HuH-7.5 (cell line): ENCODE measurements at regions not wholly inside any gene's neighbourhood (a gene's known extent, or its start where the extent isn't known, plus 50 kb on each side); places are given as distances from the start of the nearest gene placed in this dataset.

Experiments
- DNase-seq: peaks from one replicate; pipeline ENCODE4 v3.0.0; 2011; ENCODE audit warnings: low spot score

DNA sequence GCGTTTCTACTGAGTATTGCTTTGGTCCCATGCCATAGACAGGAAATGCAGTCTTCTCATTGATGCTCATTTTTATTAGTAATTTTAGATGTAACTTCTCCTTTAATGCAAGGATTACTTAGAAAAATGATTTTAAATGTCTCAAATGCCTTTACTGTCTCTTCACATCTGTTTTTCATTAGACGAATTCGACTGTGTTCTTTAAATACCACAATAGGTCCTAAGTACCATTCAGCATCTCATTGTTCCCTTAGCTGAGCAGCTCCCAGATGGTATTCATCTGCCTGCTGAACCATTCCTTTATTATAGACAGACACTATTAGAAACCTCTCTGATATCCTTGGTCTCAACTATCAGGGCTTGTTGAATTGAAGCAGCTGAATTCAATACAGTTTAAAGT lies 113.6 kb downstream of the LSMEM1 start:
- DNase-seq, result no peak

DNA sequence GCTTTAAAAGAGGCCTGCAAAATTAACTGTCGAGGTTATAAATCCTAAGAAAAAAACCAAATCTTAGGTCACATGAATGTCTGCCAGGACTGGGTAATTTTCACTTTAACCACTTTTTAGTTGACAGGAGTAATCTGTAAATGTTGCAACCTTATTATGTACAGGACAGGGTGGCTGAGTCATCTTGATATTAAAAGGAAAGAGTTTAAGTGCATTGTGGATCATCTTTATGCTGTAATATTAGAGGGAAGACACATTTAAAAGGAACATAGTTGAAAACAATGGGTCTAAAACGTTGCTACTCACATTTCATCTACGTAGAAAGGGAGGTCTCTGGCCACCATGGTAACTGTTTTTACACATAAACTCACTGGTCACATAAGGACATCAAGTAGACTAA lies 115.5 kb downstream of the LSMEM1 start:
- DNase-seq, result no peak

DNA sequence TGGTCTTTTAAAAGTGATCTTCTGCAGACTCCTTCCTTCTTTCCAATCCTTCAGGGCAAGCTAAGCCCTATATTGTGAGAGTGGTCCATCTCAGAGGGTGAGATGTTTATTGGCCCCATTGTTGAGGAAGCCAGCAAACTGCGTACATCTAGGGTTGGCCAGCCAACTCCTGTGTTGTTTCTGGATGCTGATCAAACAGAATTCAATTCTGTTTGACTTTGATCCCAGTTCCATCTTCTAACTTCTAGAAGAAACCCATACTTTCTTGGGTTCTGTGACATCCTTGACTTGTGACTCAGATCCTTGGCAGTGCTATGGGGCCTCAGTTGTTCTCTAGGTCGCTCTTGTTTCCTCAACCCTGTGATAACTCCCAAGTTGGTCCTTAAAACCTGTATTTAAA lies 116.2 kb downstream of the LSMEM1 start:
- no peak for DNase-seq

DNA sequence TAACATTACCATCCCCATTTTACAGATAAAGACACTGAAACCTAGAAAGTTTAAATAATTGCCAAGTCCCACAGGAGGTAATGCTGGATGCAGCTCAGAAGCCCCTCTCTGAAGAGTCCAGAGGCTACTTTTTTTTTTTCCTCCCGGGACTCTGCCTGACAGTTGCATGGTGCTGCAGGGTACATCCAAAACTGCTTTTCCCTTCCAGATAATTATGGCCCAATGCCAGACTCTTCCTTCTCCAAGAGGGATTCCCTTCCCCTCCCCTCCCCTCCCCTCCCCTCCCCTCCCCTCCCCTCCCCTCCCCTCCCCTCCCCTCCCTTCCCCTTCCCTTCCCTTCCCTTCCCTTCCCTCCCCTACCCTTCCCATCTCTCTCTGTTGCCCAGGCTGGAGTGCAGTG lies 122.9 kb downstream of the LSMEM1 start:
- DNase-seq, result no peak

DNA sequence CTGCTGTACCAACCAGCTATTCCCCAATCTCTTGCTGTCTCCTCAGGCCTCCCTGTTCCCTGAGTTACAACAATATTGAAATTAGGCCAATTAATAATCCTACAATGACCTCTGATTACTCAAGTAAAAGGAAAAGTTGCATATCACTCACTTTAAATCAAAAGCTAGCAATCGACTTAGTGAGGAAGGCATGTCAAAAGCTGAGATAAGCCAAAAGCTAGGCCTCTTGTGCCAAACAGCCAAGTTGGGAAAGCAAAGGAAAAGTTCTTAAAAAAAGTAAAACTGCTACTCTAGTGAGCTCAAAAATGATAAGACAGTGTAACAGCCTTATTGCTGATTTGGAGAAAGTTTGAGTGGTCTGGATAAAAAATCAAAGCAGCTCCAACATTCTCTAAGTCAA lies 129.8 kb downstream of the LSMEM1 start:
- DNase-seq, result no peak

DNA sequence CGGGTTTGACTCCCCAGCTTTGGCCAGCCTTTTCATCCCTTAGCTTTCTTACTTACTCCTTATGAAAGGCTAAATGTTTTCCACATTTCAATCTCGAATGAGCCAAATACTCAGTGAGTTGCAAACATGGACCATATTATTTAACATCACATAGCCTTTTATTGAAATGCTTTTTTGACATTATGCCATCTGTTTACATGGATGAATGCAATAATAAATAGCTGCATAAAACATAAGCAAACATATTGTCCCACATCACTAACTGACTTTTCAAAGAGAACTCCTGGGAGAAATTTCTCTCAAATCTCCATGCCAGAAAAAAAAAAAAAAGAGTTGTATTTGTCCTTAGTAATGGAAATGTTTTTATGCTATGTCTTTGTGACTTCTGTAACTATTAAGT lies 134.9 kb downstream of the LSMEM1 start:
- DNase-seq, result no peak

DNA sequence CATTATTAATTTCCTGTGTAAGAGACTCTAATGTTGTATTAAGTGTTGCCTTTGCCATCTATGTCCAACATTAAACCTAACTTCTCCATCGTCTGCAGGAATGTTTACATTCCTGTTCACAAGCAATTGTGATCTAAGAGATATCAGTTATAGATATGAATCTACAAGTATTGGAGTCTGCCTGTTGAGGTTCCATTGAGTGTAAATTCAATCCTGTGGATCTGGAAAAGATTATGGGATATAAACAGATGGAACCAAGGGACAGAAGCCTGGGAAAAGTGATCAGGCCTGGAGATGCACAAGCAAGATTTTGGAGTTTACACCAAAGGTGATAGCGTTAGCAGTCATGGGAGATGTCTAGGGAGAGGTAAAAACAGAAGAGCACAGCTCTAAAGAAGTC lies 135.5 kb downstream of the LSMEM1 start:
- DNase-seq, result no peak

DNA sequence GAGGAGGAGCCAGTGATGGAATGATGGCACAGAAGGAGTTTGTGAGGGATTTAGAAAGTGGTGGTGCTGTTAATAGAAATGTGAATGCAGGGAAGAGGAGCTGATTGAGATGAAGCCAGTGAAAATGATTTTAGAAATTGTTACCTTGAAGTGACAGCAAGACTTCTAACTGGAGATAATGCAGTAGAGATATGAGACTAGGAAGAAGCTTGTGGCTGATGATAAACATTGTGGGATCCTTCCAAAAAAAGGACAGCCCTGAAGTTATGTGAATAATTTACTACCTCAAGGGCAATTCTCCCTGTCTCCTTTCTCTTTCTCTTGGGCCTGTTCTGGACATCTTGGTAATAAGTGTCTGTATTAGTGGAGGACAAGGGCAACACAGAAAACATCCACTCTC lies 138.6 kb downstream of the LSMEM1 start:
- DNase-seq, result no peak

DNA sequence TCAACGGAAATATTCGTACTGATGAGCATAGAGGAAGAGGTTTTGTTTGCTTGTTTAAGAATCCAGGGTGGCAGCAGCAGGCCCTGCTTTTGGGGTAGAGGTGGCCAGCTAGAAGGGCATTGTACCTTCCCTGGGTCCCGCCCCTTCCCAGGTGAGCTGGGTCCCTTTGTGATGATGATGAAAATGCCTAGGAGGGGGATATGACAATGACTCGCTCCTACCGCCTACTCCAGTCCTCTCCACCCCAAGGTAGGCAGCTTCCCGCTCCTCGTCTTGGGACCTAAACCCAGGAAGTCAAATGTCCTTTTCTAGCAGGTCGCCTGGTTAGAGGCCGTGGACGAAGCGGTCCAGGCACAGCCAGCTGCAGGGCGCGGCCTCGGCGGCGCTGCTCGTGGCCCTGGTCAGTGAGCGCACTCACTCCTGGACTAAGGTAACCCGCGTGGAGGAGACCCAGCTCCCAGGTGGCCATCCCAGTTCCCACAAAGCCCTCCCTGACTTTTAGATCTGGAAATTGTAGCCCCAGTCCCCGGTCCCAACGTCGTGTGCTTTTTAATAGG lies 141.4 kb downstream of the LSMEM1 start:
- DNase-seq, result no peak

DNA sequence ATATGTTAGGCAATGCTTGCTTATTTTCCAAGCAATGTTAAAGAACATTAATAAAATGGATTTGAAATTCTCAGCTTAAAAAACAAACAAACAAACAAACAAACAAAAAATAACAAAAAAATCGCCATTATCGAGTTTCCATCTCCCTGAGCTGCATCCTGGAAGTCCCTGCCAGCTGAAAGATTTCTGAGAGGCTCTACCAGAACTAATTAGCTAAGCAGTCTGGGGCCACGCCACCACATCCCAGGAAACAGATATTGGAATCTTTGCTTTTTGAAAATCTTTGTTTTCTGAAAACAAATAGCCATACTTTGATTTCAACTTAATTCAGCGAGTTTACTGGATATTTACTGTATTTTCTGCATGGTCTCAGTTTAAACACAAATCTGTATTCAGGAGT lies 143.6 kb downstream of the LSMEM1 start:
- DNase-seq, result no peak

DNA sequence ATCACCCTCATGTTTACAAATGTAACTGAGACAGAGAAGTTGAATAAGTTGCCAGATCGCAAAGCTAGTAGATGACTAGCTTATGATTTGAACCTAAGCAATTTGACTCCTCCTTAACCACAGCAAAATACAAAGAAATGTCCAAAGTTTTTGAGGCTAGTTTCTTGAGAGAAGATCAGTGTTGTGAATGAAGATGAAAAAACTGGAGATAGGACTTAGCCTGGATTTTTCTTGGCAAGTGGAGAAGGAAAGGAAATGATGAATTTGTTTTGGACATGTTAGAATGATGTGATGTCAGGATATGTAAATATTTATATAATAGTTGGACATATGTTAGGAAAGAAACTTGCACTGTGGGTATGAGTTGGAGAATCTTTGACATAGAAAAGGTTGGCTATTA lies 149.8 kb downstream of the LSMEM1 start:
- no peak for DNase-seq

DNA sequence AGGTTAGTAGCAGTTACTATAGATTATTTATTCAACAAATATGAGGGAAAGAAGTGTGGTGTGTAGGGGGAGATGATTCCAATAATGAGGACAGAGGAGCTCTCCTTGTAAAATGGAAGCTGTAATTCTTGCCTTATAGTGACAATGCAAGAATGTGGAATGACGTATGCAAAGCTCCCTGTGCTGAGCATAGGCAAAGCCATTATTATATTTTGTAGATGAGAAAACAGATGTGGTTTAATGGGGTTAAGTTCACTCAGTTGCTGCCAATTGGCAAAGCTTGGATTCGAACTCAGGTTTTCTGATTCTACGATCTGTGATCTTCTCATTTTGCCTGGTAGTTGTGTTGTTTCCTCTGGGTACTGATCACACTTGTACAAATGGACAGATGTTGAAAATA lies 153.3 kb downstream of the LSMEM1 start:
- DNase-seq, result no peak

DNA sequence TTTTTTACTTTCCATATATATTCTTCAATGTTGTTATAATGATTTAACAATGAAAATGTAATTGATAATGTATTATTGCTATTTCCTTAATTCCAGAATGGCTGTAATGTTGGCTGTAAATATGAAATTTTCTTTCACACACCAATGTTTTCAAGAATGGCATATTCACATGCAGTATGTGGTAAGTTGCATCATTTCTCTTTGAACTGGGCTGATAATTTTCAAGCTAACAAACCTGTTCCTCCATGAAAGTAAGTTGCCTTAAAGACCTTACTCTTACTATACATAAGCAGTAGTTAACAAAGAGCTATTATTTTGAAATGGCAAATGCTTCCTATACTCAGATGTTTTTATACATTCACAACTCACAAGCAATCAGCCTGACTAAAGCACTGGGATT lies 154.5 kb downstream of the TMEM168 start:
- no peak for DNase-seq

DNA sequence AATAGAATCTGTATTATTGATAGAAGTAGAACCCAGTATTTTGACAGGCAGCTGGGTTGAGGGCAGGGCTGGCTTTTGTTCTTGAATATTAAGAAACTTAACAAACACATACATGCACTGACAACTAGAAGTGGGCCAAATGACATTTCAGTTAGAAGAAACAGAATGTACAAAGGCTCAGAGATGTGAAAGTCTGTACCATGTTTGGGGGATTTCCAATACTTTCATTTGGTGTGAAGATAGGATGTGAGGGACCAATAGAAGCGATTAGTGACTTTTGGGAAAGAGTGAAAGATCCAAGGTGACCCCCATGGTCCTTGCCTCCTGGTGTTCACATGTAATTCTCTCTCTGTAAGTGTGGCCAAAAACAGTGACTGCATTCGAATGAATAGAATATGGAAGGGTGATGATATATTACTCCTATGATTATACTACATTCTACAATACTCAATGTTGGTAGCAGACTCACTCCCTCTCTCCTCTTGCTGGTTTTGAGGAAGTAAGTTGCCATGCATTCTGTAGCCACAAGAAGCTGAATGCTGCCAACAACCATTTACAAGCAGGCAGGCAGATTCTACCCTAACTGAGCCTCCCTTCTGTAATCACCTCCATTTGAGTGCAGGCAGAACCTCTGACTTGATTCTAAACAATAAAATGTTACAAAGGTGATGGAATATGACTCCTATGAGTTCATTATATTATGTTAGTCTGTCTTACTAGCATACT lies 151.4 kb downstream of the TMEM168 start:
- no peak for DNase-seq

DNA sequence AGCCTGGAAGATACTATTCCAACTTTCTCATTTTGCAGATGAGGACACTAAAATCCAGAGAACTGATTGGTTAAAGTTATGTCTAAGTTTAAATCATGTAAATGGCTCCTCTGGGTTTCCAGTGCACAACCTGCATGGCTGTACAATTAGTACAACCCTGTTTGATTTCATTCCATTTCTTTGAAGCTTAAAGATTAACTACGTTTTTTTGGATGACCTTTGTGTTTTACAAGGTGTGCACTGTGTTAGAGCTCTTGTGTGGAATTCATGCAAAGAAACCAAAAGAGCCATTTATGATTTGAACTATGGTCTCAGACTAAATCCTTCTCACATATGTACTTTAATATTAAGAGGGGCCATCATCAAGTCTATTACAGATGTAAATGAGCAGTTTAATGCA lies 149.5 kb downstream of the TMEM168 start:
- no peak for DNase-seq

DNA sequence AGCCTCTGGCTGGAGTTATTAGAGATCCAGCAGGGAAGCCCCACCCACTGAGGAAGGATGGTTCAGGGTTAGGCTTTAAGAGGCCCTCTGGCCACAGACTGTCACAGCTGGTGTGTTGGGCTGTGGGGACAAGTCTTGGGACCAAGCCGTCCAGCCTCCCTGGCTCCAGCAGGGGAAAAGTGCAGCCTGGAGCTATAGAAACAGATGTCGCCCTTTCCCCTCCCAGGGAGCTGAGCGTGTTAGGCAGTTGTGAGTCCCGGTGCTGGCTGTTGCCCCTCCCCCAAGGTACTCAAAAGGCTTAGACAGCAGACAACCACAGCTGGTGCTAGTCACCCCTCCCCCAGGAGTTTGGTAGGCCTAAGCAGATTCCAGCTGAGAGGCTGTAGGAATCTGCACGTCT lies 143.4 kb downstream of the TMEM168 start:
- no peak for DNase-seq

DNA sequence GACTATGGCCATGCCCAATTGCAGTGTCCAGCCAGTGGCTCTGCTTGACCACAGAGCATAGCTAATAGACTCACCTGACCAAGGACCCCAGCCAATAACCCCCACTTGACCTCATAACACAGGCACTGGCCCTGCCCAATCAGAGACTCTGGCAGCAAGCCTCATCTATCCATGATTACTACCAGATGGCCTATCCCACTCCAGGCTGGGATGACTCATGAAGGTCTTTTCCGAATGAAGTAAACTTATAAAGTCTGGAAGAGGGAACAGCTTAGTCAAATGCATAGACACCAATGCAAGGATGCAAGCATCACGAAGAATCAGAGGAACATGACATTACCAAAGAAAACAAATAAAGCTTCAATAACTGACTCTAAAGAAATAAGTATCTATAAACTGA lies 141.4 kb downstream of the TMEM168 start:
- no peak for DNase-seq

DNA sequence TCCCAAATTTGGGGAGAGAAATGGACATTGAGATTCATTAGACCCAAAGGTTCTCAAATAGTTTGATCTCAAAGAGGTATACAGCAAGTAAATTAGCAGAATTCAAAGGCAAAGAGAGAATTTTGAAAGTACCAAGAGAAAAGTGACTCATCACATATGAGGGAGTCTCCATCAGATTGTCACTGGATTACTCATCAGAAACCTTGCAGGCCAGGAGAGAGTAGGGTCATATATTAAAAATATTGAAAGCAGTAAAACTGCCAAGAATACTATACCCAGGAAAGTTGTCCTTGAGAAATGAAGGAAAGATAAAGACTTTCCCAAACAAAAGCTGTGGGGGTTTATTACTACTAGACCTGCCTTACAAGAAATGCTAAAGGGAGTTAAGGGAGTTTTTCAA lies 140.6 kb downstream of the TMEM168 start:
- DNase-seq, result no peak

DNA sequence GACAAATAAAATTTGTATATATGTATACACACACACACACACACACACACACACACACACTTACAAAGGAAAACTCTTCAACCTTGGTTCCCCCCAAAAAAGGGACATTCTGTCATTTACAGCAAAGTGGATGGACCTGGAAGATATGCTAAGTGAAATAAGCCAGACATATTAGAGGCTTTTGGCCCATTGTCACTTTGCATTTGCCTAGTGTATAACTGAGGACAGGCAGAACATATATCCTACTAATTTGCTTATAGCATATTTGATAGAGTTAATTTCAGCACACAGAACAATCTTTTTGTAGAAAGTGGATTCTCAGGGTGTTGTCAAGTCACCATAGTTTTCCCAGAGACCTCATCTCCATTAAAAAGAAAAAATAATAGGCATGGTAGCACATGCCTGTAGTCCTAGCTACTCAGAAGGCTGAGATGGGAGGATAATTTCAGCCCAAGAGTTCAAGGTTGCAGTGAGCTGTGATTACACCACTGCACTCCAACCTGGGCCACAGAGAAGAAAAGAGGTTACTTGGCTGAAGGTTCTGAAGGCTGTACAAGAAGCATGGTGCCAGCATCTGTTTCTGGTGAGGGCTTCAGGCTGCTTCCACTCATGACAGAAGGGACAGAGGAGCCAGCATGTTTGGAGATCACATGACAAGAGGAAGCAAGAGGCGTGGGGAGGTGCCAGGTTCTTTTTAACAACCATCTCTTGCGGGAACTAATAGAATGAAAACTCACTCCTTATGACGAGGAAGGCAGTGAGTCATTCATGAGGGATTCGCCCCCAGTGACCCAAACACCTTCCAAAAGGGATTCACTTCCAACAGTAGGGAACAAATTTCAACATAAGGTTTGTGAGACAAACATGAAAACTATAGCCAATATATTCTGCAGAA lies 135.6 kb downstream of the TMEM168 start:
- no peak for DNase-seq

DNA sequence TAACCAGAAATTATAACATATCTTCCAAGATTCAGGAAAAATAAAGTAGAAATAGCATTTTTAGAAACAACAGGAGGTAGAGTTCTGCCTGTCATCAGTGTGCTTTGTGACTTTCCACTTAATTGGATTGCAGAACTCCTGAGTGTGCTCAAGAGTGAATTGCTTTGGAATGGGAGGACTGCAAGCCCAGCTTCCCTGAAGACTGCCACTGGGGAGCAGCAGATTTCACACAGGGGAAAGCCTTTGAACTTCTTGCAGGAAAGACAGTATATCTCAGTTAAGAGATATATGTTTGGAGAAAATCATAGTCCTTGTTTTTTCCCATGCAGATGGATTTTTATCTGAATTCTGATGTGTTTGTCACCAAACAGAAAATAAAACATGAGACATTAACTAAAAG lies 124.5 kb downstream of the TMEM168 start:
- DNase-seq, result no peak

DNA sequence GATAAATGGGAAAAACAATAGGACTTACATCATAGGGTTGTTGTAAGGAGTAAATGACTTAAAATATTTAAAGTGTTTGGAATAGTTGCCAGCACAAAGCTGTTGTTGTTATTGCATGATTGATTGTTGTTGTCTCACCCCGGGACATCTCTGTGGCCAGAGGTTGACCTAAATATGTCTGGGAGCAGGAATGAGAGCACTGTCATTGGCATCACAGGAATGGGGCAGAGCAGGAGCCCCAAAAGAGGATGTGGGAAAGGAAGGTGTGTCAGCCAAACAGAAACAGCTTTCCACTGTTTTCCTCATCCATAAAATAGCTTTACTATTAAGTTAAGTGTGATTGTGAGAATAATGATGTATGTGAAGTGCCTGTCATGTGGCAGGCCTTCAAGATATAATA lies 121.6 kb downstream of the TMEM168 start:
- DNase-seq, result no peak

DNA sequence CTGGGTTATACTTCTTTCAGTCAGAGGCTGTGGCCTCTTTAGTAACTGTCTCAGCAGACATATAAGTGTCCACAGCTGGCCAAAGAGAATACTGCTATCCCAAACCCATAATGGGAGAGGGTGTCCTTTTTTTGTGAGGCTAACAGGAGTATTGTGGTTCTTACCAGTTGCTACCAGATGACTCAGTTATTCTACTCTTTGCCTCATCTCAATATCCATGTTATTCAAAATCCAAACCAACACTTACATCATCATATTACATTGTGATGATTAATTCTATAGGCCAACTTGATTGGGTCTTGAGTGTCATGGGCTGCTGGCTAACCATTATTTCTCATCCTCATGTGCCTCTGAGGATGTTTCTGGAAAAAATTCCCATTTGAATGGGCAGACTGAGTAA lies 120.9 kb downstream of the TMEM168 start:
- DNase-seq, result no peak

DNA sequence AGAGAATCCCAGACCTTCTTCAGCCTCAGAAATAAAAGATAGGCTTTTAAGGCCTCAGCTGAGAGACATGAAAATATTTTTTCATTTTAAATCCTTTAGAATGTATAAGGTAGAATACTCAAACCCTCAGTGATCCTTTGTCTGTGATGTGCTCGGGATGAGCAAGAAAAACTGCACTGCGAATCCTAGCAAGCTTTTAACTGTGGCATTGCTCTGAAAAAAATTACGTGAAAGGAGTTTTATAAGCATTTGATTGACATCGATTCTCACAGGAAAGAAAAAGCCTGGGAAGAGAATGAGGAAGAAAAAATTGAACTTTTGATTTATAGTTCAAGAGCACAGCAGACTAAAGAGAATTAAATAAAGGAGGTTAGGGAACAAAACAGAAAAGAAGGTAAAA lies 120.0 kb downstream of the TMEM168 start:
- DNase-seq, result no peak
